ENCODE measurements at regions not wholly inside any gene's neighbourhood (a gene's known extent, or its start where the extent isn't known, plus 50 kb on each side); places are given as distances from the start of the nearest gene placed in this dataset.

- no peak for TF ChIP-seq CTCF (IDR thresholded peaks at IDR 0.05)
- TF ChIP-seq POLR2A (IDR thresholded peaks at IDR 0.05) = no peak
Measured at GRCh38 chr1:220347654-220348175, 75.5 kb upstream of the RAB3GAP2 start.

Measured in thyroid gland (tissue), 4 donors.